ENCODE measurements at regions not wholly inside any gene's neighbourhood (a gene's known extent, or its start where the extent isn't known, plus 50 kb on each side); places are given as distances from the start of the nearest gene placed in this dataset.

DNA sequence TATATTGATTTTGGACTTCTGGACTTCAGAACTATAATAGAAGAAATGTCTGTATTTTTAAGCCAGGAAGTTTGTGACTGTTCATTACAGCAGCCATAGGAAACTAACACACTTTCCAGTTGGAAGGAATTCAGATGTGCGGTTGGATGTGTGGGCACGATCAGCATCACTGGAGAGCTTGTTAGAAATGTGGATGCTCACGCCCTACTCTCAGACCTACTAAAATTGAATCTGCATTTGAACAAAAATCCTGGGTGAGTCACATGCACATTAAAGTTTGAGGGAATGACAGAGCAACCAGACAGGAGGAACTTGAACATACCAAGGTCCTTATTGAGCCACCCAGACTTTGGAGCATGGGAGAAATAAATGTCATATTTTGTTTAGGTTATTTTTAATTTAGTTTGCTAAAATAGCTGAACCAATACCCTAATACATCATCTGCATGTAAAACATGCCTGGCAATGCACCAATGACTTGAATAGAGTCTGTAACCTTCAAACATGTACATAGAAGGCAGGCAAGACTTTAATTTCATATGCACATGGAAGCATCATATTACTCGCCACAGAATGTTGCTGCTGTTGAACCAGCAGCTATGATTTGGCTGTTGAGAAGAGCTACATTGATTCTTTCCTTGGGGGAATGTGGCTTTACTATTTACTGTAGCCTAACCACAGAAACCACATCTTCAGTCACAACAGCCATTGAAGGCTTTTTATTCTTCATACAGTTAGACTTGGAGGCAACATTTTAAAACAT is 346.2 kb downstream of the BARHL2 start:
- Histone ChIP-seq H3K4me3 (no peak overlapping the region), H3K27me3 (no peaks in the 10 kb centered on the region), H3K9me3 (no peaks in the 10 kb centered on the region), H3K4me1 (no peaks in the 10 kb centered on the region), H3K36me3 (no peaks in the 10 kb centered on the region), H3K27ac (no peak overlapping the region)
- intact Hi-C loops (cut with DNase I) = no loop called here
- TF ChIP-seq, protein P1, sequence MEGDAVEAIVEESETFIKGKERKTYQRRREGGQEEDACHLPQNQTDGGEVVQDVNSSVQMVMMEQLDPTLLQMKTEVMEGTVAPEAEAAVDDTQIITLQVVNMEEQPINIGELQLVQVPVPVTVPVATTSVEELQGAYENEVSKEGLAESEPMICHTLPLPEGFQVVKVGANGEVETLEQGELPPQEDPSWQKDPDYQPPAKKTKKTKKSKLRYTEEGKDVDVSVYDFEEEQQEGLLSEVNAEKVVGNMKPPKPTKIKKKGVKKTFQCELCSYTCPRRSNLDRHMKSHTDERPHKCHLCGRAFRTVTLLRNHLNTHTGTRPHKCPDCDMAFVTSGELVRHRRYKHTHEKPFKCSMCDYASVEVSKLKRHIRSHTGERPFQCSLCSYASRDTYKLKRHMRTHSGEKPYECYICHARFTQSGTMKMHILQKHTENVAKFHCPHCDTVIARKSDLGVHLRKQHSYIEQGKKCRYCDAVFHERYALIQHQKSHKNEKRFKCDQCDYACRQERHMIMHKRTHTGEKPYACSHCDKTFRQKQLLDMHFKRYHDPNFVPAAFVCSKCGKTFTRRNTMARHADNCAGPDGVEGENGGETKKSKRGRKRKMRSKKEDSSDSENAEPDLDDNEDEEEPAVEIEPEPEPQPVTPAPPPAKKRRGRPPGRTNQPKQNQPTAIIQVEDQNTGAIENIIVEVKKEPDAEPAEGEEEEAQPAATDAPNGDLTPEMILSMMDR (IDR thresholded peaks at IDR 0.05) = no peak
- ATAC-seq (peak; percentile 68), DNase-seq (no peak)

DNA sequence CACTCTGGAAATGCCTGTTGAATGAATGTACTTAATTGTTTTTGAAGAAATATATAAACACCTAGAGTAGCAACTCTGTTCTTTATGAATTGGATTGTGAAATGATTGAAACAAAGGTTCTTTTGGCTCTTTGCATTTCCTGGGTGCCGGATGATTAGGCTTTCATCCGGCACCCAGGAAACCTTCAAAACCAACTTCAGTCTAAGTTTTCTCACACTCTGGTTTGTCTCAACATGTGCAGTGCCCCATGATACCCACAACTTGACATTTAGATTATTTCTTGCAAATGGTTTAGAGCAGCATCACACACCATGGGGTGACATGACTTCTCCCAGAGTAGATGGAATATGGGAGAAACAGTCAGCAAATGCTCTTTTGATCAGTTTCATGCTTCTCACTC is 354.9 kb downstream of the BARHL2 start:
- Histone ChIP-seq H3K4me1 (no peaks in the 10 kb centered on the region), H3K27me3 (no peaks in the 10 kb centered on the region), H3K9me3 (no peaks in the 10 kb centered on the region), H3K36me3 (no peaks in the 10 kb centered on the region), H3K27ac (no peak overlapping the region), H3K4me3 (no peak overlapping the region)
- intact Hi-C loops (cut with DNase I) = no loop called here
- DNase-seq (no peak), ATAC-seq (no peak)
- TF ChIP-seq, protein P1 (IDR thresholded peaks at IDR 0.05) = no peak

DNA sequence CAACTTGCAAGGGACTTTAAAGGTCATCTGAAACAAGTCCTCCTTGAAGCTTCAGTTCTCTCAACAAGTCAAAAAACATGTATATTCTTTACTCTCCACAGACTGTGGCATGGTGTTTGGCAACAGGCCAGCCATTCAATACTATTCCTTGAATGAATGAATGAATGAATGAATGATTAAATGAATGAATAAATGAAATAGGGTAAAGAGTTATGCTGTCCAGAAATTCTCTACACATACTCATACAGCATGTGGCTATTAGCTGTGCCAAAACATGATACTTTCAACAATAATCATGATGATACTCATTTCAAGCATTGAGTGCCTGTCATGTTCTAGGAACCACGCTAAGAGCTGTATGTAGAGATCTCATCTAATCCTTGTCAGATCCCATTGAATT is 356.1 kb downstream of the BARHL2 start:
- Histone ChIP-seq H3K4me3 (no peak overlapping the region), H3K9me3 (no peaks in the 10 kb centered on the region), H3K27me3 (no peaks in the 10 kb centered on the region), H3K27ac (no peak overlapping the region), H3K4me1 (no peaks in the 10 kb centered on the region), H3K36me3 (no peaks in the 10 kb centered on the region)
- TF ChIP-seq, protein P1 (IDR thresholded peaks at IDR 0.05) = no peak
- no peak for ATAC-seq
- DNase-seq = no peak
- intact Hi-C loops (cut with DNase I) = no loop called here

DNA sequence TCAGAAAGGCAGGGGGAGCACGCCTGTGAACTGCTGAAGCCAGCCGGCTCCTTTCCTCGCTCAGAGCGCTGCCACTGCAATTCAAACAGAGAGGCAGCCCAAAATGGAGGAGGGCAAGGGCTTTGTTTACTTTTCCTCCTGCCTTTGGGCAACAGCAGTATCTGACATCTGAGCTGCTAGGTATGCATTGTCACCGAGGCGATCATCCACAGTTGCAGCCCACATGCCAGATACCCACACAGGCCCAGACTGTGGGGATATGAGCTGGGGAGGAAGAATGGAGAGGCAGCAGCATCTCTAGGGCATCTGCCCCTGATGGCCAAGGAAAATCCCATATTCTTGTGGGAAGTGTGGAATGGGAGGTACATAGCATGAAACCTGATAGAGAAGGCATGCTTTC is 357.1 kb downstream of the BARHL2 start:
- TF ChIP-seq, protein P1 (IDR thresholded peaks at IDR 0.05) = no peak
- H3K9me3 ChIP-seq = no peaks in the 10 kb centered on the region
- no peak for DNase-seq

DNA sequence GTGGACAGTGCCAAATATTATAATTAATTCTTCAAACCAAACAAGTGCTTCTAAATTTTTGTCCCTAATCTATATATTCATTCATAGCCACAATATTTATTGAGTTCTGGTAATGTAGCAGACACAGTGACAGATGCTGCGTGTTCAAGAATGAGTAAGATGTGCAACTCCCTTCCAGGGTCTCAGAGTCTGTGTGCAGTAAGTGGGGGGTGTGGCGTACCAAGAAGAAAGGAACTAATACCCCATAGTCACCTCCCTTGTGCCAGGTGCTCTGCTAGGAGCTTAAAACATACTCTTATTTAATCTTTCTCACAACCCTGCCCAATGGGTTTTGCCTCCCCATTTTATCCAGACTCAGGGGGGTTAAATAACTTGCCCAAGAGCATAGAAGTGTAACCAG is 358.7 kb downstream of the BARHL2 start:
- intact Hi-C loops (cut with DNase I) = no loop called here
- no peaks in the 10 kb centered on the region for H3K4me1 ChIP-seq
- DNase-seq (no peak), ATAC-seq (no peak)
- H3K36me3 ChIP-seq = no peaks in the 10 kb centered on the region
- no peaks in the 10 kb centered on the region for H3K27me3 ChIP-seq
- H3K27ac ChIP-seq = no peak overlapping the region
- no peak overlapping the region for H3K4me3 ChIP-seq
- TF ChIP-seq, protein P1 (IDR thresholded peaks at IDR 0.05) = no peak
- H3K9me3 ChIP-seq = no peaks in the 10 kb centered on the region

More for the DNA sequence above, 357.1 kb downstream of the BARHL2 start:
- H3K36me3 ChIP-seq = no peaks in the 10 kb centered on the region
- no peak overlapping the region for H3K4me3 ChIP-seq
- no peak for ATAC-seq
- intact Hi-C loops (cut with DNase I) = no loop called here
- no peaks in the 10 kb centered on the region for H3K27me3 ChIP-seq
- no peak overlapping the region for H3K27ac ChIP-seq
- H3K4me1 ChIP-seq = no peaks in the 10 kb centered on the region

Measured in left lung (tissue), 4 donors.